ENCODE measurements at regions not wholly inside any gene's neighbourhood (a gene's known extent, or its start where the extent isn't known, plus 50 kb on each side); places are given as distances from the start of the nearest gene placed in this dataset.
"Not testable (repeated sequence)": the region's sequence is repeated elsewhere in the genome, so short reads cannot be mapped to it uniquely, and the experiment has no call there.

GRCh38 chr4:128451270-128451905 lies 163.8 kb upstream of the PGRMC2 start:
- Histone ChIP-seq H3K27ac (replicated peaks) (no peak overlapping the region), H3K4me1 (peaks cover 19% of the 10 kb centered on the region), H3K27me3 (ENCODE audit: low read depth) (no peaks in the 10 kb centered on the region), H3K4me3 (no peak overlapping the region), H3K36me3 (no peaks in the 10 kb centered on the region), H3K9me3 (replicated peaks) (no peaks in the 10 kb centered on the region)
- TF ChIP-seq CTCF (IDR thresholded peaks at IDR 0.05; ENCODE audit: borderline replicate concordance), result no peak
- no peak for DNase-seq
- intact Hi-C loops (cut with micrococcal nuclease), result no loop called here

GRCh38 chr4:128450326-128451120 lies 162.9 kb upstream of the PGRMC2 start:
- Histone ChIP-seq H3K4me1 (peaks cover 18% of the 10 kb centered on the region), H3K36me3 (no peaks in the 10 kb centered on the region), H3K9me3 (replicated peaks) (peaks cover 1% of the 10 kb centered on the region), H3K4me3 (no peak overlapping the region), H3K27ac (replicated peaks) (no peak overlapping the region), H3K27me3 (ENCODE audit: low read depth) (no peaks in the 10 kb centered on the region)
- TF ChIP-seq CTCF (IDR thresholded peaks at IDR 0.05; ENCODE audit: borderline replicate concordance), result no peak
- DNase-seq, result no peak
- intact Hi-C loops (cut with micrococcal nuclease), result no loop called here

GRCh38 chr4:128449251-128449650 lies 161.6 kb upstream of the PGRMC2 start:
- Histone ChIP-seq H3K4me3 (no peak overlapping the region), H3K27me3 (ENCODE audit: low read depth) (no peaks in the 10 kb centered on the region), H3K27ac (replicated peaks) (no peak overlapping the region), H3K36me3 (no peaks in the 10 kb centered on the region), H3K9me3 (replicated peaks) (peaks cover 14% of the 10 kb centered on the region), H3K4me1 (peaks cover 5% of the 10 kb centered on the region)
- intact Hi-C loops (cut with micrococcal nuclease), result no loop called here
- no peak for TF ChIP-seq CTCF (IDR thresholded peaks at IDR 0.05; ENCODE audit: borderline replicate concordance)
- DNase-seq, result no peak

- no peak for TF ChIP-seq CTCF (IDR thresholded peaks at IDR 0.05; ENCODE audit: borderline replicate concordance)
- H3K27me3 ChIP-seq (ENCODE audit: low read depth), result no peaks in the 10 kb centered on the region
- DNase-seq, result no peak
- H3K27ac ChIP-seq (replicated peaks), result no peak overlapping the region
- intact Hi-C loops (cut with micrococcal nuclease), result no loop called here
- no peak overlapping the region for H3K4me3 ChIP-seq
- H3K9me3 ChIP-seq (replicated peaks), result peaks cover 36% of the 10 kb centered on the region
- H3K4me1 ChIP-seq, result no peaks in the 10 kb centered on the region
- no peaks in the 10 kb centered on the region for H3K36me3 ChIP-seq
Observed at GRCh38 chr4:128444544-128445302, 157.1 kb upstream of the PGRMC2 start.

GRCh38 chr4:128440923-128441322 lies 153.3 kb upstream of the PGRMC2 start:
- H3K9me3 ChIP-seq (replicated peaks), result peaks cover 50% of the 10 kb centered on the region
- H3K27ac ChIP-seq (replicated peaks), result no peak overlapping the region
- DNase-seq, result no peak
- no peaks in the 10 kb centered on the region for H3K36me3 ChIP-seq
- H3K4me3 ChIP-seq, result no peak overlapping the region
- no peaks in the 10 kb centered on the region for H3K27me3 ChIP-seq (ENCODE audit: low read depth)
- TF ChIP-seq CTCF (IDR thresholded peaks at IDR 0.05; ENCODE audit: borderline replicate concordance), result no peak
- H3K4me1 ChIP-seq, result no peaks in the 10 kb centered on the region
- intact Hi-C loops (cut with micrococcal nuclease), result no loop called here

GRCh38 chr4:128437023-128437422 lies 149.4 kb upstream of the PGRMC2 start:
- H3K27ac ChIP-seq (replicated peaks); intact Hi-C loops (cut with micrococcal nuclease); H3K4me3 ChIP-seq; DNase-seq; H3K27me3 ChIP-seq (ENCODE audit: low read depth); H3K36me3 ChIP-seq; H3K4me1 ChIP-seq: not testable (repeated sequence)
- peaks cover 25% of the 10 kb centered on the region for H3K9me3 ChIP-seq (replicated peaks)

- H3K27ac ChIP-seq (replicated peaks); H3K4me3 ChIP-seq; H3K27me3 ChIP-seq (ENCODE audit: low read depth); intact Hi-C loops (cut with micrococcal nuclease); DNase-seq; H3K36me3 ChIP-seq: not testable (repeated sequence)
- Histone ChIP-seq H3K4me1 (peaks cover 24% of the 10 kb centered on the region), H3K9me3 (replicated peaks) (peaks cover 22% of the 10 kb centered on the region)
Observed at GRCh38 chr4:128429023-128429613, 141.5 kb upstream of the PGRMC2 start.

Measured in left ventricle myocardium inferior (tissue), 1 donor.